ENCODE measurements at regions not wholly inside any gene's neighbourhood (a gene's known extent, or its start where the extent isn't known, plus 50 kb on each side); places are given as distances from the start of the nearest gene placed in this dataset.

- no peak for DNase-seq
Observed at GRCh38 chr18:45503990-45504389, 111.3 kb upstream of the SLC14A2 start.

GRCh38 chr18:45505497-45506206 lies 109.6 kb upstream of the SLC14A2 start:
- DNase-seq: no peak

- no peak for DNase-seq
Observed at GRCh38 chr18:45506951-45507350, 108.3 kb upstream of the SLC14A2 start.

GRCh38 chr18:45509535-45509934 lies 105.7 kb upstream of the SLC14A2 start:
- no peak for DNase-seq

GRCh38 chr18:45510656-45511055 lies 104.6 kb upstream of the SLC14A2 start:
- DNase-seq: no peak

GRCh38 chr18:45512363-45512953 lies 102.8 kb upstream of the SLC14A2 start:
- no peak for DNase-seq

GRCh38 chr18:45517181-45517741 lies 98.0 kb upstream of the SLC14A2 start:
- no peak for DNase-seq

- DNase-seq: peak; percentile 1
Observed at GRCh38 chr18:45518311-45519155, 96.7 kb upstream of the SLC14A2 start.

- DNase-seq: no peak
Observed at GRCh38 chr18:45519411-45520280, 95.6 kb upstream of the SLC14A2 start.

GRCh38 chr18:45521136-45521535 lies 94.1 kb upstream of the SLC14A2 start:
- no peak for DNase-seq

GRCh38 chr18:45521777-45522176 lies 93.5 kb upstream of the SLC14A2 start:
- DNase-seq: no peak

- no peak for DNase-seq
Observed at GRCh38 chr18:45522371-45522770, 92.9 kb upstream of the SLC14A2 start.

GRCh38 chr18:45525301-45525700 lies 90.0 kb upstream of the SLC14A2 start:
- no peak for DNase-seq

GRCh38 chr18:45526114-45526841 lies 89.0 kb upstream of the SLC14A2 start:
- DNase-seq: no peak

- DNase-seq: no peak
Observed at GRCh38 chr18:45527891-45528290, 87.4 kb upstream of the SLC14A2 start.

GRCh38 chr18:45528712-45529336 lies 86.5 kb upstream of the SLC14A2 start:
- DNase-seq: no peak

GRCh38 chr18:45538444-45538843 lies 76.8 kb upstream of the SLC14A2 start:
- DNase-seq: no peak

- DNase-seq: no peak
Observed at GRCh38 chr18:45539491-45539891, 75.8 kb upstream of the SLC14A2 start.

GRCh38 chr18:45540125-45540524 lies 75.2 kb upstream of the SLC14A2 start:
- DNase-seq: no peak

GRCh38 chr18:45541421-45541820 lies 73.9 kb upstream of the SLC14A2 start:
- no peak for DNase-seq

- no peak for DNase-seq
Observed at GRCh38 chr18:45542043-45542442, 73.2 kb upstream of the SLC14A2 start.

All from NCI-H1436 (cell line).